Astrocyte (in vitro differentiated cells and primary cell): ENCODE measurements at regions not wholly inside any gene's neighbourhood (a gene's known extent, or its start where the extent isn't known, plus 50 kb on each side); places are given as distances from the start of the nearest gene placed in this dataset.

Experiments used
- DNase-seq: peaks from one replicate; pipeline ENCODE4 v3.0.0-alpha.2; 2010; ENCODE audit warnings: low read depth
- FAIRE-seq: peaks from 2 replicates; lab custom pipeline; 2011; peaks lifted over from hg19 to GRCh38; lab: Jason Lieb, UNC
- H2AFZ ChIP-seq: 2 replicates; pipeline ENCODE4 v1.6.0; 2012; ENCODE audit warnings: low read depth, low read length, inconsistent platforms
- H3K27ac ChIP-seq: 2 replicates; pipeline ENCODE4 v1.5.1; 2011; ENCODE audit warnings: low read depth, low read length, inconsistent platforms
- H3K27me3 ChIP-seq: 2 replicates; pipeline ENCODE4 v1.6.0; 2011; ENCODE audit warnings: low read length, inconsistent platforms; ENCODE audit not compliant: insufficient read depth
- H3K36me3 ChIP-seq: 2 replicates; pipeline ENCODE4 v1.5.1; 2011; ENCODE audit warnings: low read length, inconsistent platforms; ENCODE audit not compliant: insufficient read depth
- H3K4me1 ChIP-seq: 2 replicates; pipeline ENCODE4 v1.5.1; 2011; ENCODE audit warnings: low read length, inconsistent platforms; ENCODE audit not compliant: insufficient read depth
- H3K4me2 ChIP-seq: 2 replicates; pipeline ENCODE4 v1.6.0; 2012; ENCODE audit warnings: low read length, inconsistent platforms
- H3K4me3 ChIP-seq: 2 replicates; pipeline ENCODE4 v1.5.1; 2011; ENCODE audit warnings: low read depth, mild to moderate bottlenecking, low read length, inconsistent platforms; ENCODE audit not compliant: insufficient read depth
- H3K79me2 ChIP-seq: 2 replicates; pipeline ENCODE4 v1.6.0; 2012; ENCODE audit warnings: mild to moderate bottlenecking, low read length, inconsistent platforms; ENCODE audit not compliant: insufficient read depth
- H3K9ac ChIP-seq: 2 replicates; pipeline ENCODE4 v1.6.0; 2012; ENCODE audit warnings: mild to moderate bottlenecking, low read length, inconsistent platforms
- H3K9me3 ChIP-seq: 2 replicates; pipeline ENCODE4 v1.5.1; 2012; ENCODE audit warnings: low read depth, mild to moderate bottlenecking, low read length, inconsistent platforms; ENCODE audit not compliant: insufficient read depth
- H4K20me1 ChIP-seq: 2 replicates; pipeline ENCODE4 v1.6.0; 2012; ENCODE audit warnings: low read length, inconsistent platforms; ENCODE audit not compliant: insufficient read depth
- H3K27ac Mint-ChIP-seq: one replicate; pipeline ENCODE4 v1.8.0; 2021; ENCODE audit warnings: mild to moderate bottlenecking, mixed read lengths; ENCODE audit not compliant: unreplicated experiment
- H3K27me3 Mint-ChIP-seq: one replicate; pipeline ENCODE4 v1.8.0; 2021; ENCODE audit warnings: low read depth, mixed read lengths; ENCODE audit not compliant: unreplicated experiment
- H3K36me3 Mint-ChIP-seq: one replicate; pipeline ENCODE4 v1.8.0; 2021; ENCODE audit warnings: low read depth, mixed read lengths; ENCODE audit not compliant: unreplicated experiment
- H3K4me1 Mint-ChIP-seq: one replicate; pipeline ENCODE4 v1.8.0; 2021; ENCODE audit warnings: low read depth, mixed read lengths; ENCODE audit not compliant: unreplicated experiment
- H3K4me3 Mint-ChIP-seq: one replicate; pipeline ENCODE4 v1.8.0; 2021; ENCODE audit warnings: mild to moderate bottlenecking, moderate library complexity, mixed read lengths; ENCODE audit not compliant: unreplicated experiment
- H3K9me3 Mint-ChIP-seq: one replicate; pipeline ENCODE4 v1.8.0; 2021; ENCODE audit warnings: mild to moderate bottlenecking, mixed read lengths; ENCODE audit not compliant: unreplicated experiment
- CTCF ChIP-seq: IDR thresholded peaks from 2 replicates; pipeline ENCODE4 v1.5.1; 2011; ENCODE audit warnings: low read depth, mild to moderate bottlenecking, inconsistent platforms, low read length, moderate library complexity; ENCODE audit not compliant: insufficient read depth
- EZH2 ChIP-seq: IDR thresholded peaks from 2 replicates; pipeline ENCODE4 v1.6.1; 2012; ENCODE audit warnings: mild to moderate bottlenecking, low read length, inconsistent platforms; ENCODE audit not compliant: insufficient read depth

- Histone ChIP-seq H3K79me2 (no peaks in the 10 kb centered on the region), H3K27me3 (no peaks in the 10 kb centered on the region), H3K9me3 (no peaks in the 10 kb centered on the region), H3K4me1 (peaks cover 9% of the 10 kb centered on the region), H2AFZ (no peak overlapping the region), H3K4me3 (no peak overlapping the region), H3K9ac (no peak overlapping the region), H3K4me2 (no peak overlapping the region), H3K27ac (no peak overlapping the region), H4K20me1 (no peaks in the 10 kb centered on the region), H3K36me3 (no peaks in the 10 kb centered on the region)
- H3K9me3 Mint-ChIP-seq: no peaks in the 10 kb centered on the region
- no peak for TF ChIP-seq EZH2
- no peak for TF ChIP-seq CTCF
- DNase-seq (no peak), FAIRE-seq (no peak)
- no peaks in the 10 kb centered on the region for H3K4me1 Mint-ChIP-seq
- no peak overlapping the region for H3K27ac Mint-ChIP-seq
- no peak overlapping the region for H3K4me3 Mint-ChIP-seq
- H3K36me3 Mint-ChIP-seq: no peaks in the 10 kb centered on the region
- H3K27me3 Mint-ChIP-seq: no peaks in the 10 kb centered on the region
Observed at GRCh38 chr4:89489338-89489771, 181.8 kb upstream of the GPRIN3 start.

GRCh38 chr4:89488736-89489135, 181.1 kb upstream of the GPRIN3 start:
- Mint-ChIP-seq H3K4me3 (no peak overlapping the region), H3K4me1 (no peaks in the 10 kb centered on the region), H3K27ac (no peak overlapping the region), H3K27me3 (no peaks in the 10 kb centered on the region), H3K36me3 (no peaks in the 10 kb centered on the region), H3K9me3 (no peaks in the 10 kb centered on the region)
- Histone ChIP-seq H3K4me2 (no peak overlapping the region), H3K79me2 (no peaks in the 10 kb centered on the region), H2AFZ (no peak overlapping the region), H3K36me3 (no peaks in the 10 kb centered on the region), H3K4me1 (peaks cover 9% of the 10 kb centered on the region), H3K27me3 (no peaks in the 10 kb centered on the region), H4K20me1 (no peaks in the 10 kb centered on the region), H3K27ac (no peak overlapping the region), H3K4me3 (no peak overlapping the region), H3K9ac (no peak overlapping the region), H3K9me3 (no peaks in the 10 kb centered on the region)
- DNase-seq: no peak
- no peak for TF ChIP-seq CTCF
- no peak for TF ChIP-seq EZH2
- FAIRE-seq: no peak

GRCh38 chr4:89486673-89487072, 179.1 kb upstream of the GPRIN3 start:
- no peaks in the 10 kb centered on the region for H3K27me3 ChIP-seq
- H2AFZ ChIP-seq: no peak overlapping the region
- Mint-ChIP-seq H3K36me3 (no peaks in the 10 kb centered on the region), H3K9me3 (no peaks in the 10 kb centered on the region), H3K27ac (no peak overlapping the region), H3K4me3 (no peak overlapping the region), H3K27me3 (no peaks in the 10 kb centered on the region), H3K4me1 (no peaks in the 10 kb centered on the region)
- H3K4me1 ChIP-seq: no peaks in the 10 kb centered on the region
- DNase-seq (no peak), FAIRE-seq (no peak)
- H3K4me2 ChIP-seq: no peak overlapping the region
- no peaks in the 10 kb centered on the region for H4K20me1 ChIP-seq
- H3K79me2 ChIP-seq: no peaks in the 10 kb centered on the region
- H3K27ac ChIP-seq: no peak overlapping the region
- H3K4me3 ChIP-seq: no peak overlapping the region
- H3K9ac ChIP-seq: no peak overlapping the region
- H3K9me3 ChIP-seq: no peaks in the 10 kb centered on the region
- TF ChIP-seq CTCF: no peak
- TF ChIP-seq EZH2: no peak
- H3K36me3 ChIP-seq: no peaks in the 10 kb centered on the region
